ENCODE measurements at regions not wholly inside any gene's neighbourhood (a gene's known extent, or its start where the extent isn't known, plus 50 kb on each side); places are given as distances from the start of the nearest gene placed in this dataset.

DNA sequence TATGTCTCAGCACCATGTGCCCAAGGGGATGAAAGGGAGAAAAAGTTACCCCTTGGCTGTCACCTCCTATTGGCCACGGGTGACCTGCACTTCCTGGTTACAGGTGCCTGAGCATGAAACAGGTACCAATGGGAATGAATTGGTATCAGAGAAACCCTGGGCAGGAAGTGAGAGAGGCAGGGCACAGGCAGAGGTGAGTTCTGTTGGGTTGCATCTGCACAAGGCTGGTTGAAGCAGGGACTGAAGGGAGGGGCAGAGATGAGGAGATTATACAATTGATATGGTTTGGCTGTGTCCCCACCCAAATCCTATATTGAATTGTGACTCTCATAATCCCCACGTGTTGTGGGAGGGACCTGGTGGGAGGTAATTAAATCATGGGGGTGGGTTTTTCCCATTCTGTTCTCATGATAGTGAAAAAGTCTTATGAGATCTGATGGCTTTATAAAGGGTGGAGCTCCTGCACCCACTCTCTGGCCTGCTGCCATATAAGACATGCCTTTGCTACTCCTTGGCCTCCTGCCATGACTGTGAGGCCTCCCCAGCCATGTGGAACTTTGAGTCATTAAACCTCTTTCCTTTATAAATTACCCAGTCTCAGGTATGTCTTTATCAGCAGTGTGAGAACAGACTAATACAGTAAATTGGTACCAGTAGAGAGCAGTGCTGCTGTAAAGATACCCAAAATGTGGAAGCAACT, 291.8 kb downstream of the LRFN2 start:
- Histone ChIP-seq H3K4me1 (ENCODE audit: control insufficient read depth, low read length) (no peaks in the 10 kb centered on the region), H3K27me3 (ENCODE audit: control insufficient read depth, low read length) (peaks cover 2% of the 10 kb centered on the region; the same call in 1 of the 2 replicates), H3K27ac (ENCODE audit: low read depth, low read length) (no peak overlapping the region), H3K36me3 (ENCODE audit: control insufficient read depth, low read length) (no peaks in the 10 kb centered on the region), H3K9me2 (replicated peaks; ENCODE audit: control insufficient read depth, low read length) (no peaks in the 10 kb centered on the region), H3K4me3 (ENCODE audit: low read length) (no peak overlapping the region), H3K79me2 (ENCODE audit: control insufficient read depth, low read length) (no peaks in the 10 kb centered on the region), H3F3A (ENCODE audit: control insufficient read depth, insufficient read depth) (no peaks in the 10 kb centered on the region), H3K4me2 (ENCODE audit: low read length) (no peak overlapping the region), H3K9me3 (ENCODE audit: control insufficient read depth, insufficient read depth, low read length) (no peaks in the 10 kb centered on the region), H4K20me1 (ENCODE audit: control insufficient read depth, insufficient read depth, low read depth, low read length) (no peaks in the 10 kb centered on the region)
- TF ChIP-seq EZH2phosphoT487 (IDR thresholded peaks at IDR 0.05; ENCODE audit: borderline replicate concordance, low read length), result no peak
- no peak for TF ChIP-seq CTCF (IDR thresholded peaks at IDR 0.05; ENCODE audit: low read depth, low read length, poor library complexity, severe bottlenecking)

DNA sequence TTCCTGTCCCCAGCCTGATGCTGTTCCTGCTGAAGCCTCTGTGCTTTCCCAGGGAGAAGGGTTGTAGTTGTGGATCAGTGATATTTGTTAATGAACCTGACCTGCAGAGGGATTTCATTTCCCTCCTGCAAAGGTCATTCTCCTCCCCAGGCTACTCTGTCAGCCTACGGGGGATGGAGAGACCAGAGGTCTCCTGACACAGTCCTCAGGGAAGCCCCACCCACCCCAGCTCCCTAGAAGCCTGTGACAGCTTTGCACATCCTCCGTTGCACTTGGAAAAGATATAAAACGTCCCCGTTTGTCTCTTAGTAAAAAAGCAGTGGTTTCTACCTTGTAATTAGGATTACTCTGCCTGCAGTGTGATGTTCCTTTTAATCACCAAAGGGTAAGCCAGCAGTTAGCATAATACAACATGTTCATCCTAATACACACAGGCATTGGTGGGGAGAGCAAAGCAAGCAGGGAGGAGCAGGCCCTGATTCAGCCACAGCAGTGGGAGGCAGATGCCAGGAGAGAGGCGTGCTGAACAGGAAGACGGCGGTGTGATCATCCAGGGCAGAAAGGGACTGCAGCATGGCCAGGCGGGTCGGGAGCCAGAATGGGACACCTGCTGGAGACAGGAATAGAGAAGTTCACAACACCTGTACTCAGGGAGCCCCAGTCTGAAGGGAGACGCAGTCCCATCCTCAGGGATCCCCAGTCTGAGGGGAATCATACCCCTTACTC, 293.5 kb downstream of the LRFN2 start:
- H3K36me3 ChIP-seq (ENCODE audit: control insufficient read depth, low read length), result no peaks in the 10 kb centered on the region
- H3K27ac ChIP-seq (ENCODE audit: low read depth, low read length), result no peak overlapping the region
- no peaks in the 10 kb centered on the region for H3F3A ChIP-seq (ENCODE audit: control insufficient read depth, insufficient read depth)
- no peaks in the 10 kb centered on the region for H3K4me1 ChIP-seq (ENCODE audit: control insufficient read depth, low read length)
- peaks cover 2% of the 10 kb centered on the region; the same call in 1 of the 2 replicates for H3K27me3 ChIP-seq (ENCODE audit: control insufficient read depth, low read length)
- H4K20me1 ChIP-seq (ENCODE audit: control insufficient read depth, insufficient read depth, low read depth, low read length), result no peaks in the 10 kb centered on the region
- H3K4me3 ChIP-seq (ENCODE audit: low read length), result no peak overlapping the region
- H3K79me2 ChIP-seq (ENCODE audit: control insufficient read depth, low read length), result no peaks in the 10 kb centered on the region
- no peaks in the 10 kb centered on the region for H3K9me2 ChIP-seq (replicated peaks; ENCODE audit: control insufficient read depth, low read length)
- no peak for TF ChIP-seq CTCF (IDR thresholded peaks at IDR 0.05; ENCODE audit: low read depth, low read length, poor library complexity, severe bottlenecking)
- TF ChIP-seq EZH2phosphoT487 (IDR thresholded peaks at IDR 0.05; ENCODE audit: borderline replicate concordance, low read length), result no peak
- no peaks in the 10 kb centered on the region for H3K9me3 ChIP-seq (ENCODE audit: control insufficient read depth, insufficient read depth, low read length)
- H3K4me2 ChIP-seq (ENCODE audit: low read length), result no peak overlapping the region

GRCh38 chr6:40293060-40293459, 294.1 kb downstream of the LRFN2 start:
- H3K9me3 ChIP-seq (ENCODE audit: control insufficient read depth, insufficient read depth, low read length), result no peaks in the 10 kb centered on the region
- peaks cover 2% of the 10 kb centered on the region; the same call in 1 of the 2 replicates for H3K27me3 ChIP-seq (ENCODE audit: control insufficient read depth, low read length)
- no peak for TF ChIP-seq CTCF (IDR thresholded peaks at IDR 0.05; ENCODE audit: low read depth, low read length, poor library complexity, severe bottlenecking)
- no peaks in the 10 kb centered on the region for H3K36me3 ChIP-seq (ENCODE audit: control insufficient read depth, low read length)
- H3K9me2 ChIP-seq (replicated peaks; ENCODE audit: control insufficient read depth, low read length), result no peaks in the 10 kb centered on the region
- H3K79me2 ChIP-seq (ENCODE audit: control insufficient read depth, low read length), result no peaks in the 10 kb centered on the region
- no peak overlapping the region for H3K4me2 ChIP-seq (ENCODE audit: low read length)
- no peak overlapping the region for H3K4me3 ChIP-seq (ENCODE audit: low read length)
- H3K4me1 ChIP-seq (ENCODE audit: control insufficient read depth, low read length), result no peaks in the 10 kb centered on the region
- no peaks in the 10 kb centered on the region for H4K20me1 ChIP-seq (ENCODE audit: control insufficient read depth, insufficient read depth, low read depth, low read length)
- no peaks in the 10 kb centered on the region for H3F3A ChIP-seq (ENCODE audit: control insufficient read depth, insufficient read depth)
- H3K27ac ChIP-seq (ENCODE audit: low read depth, low read length), result no peak overlapping the region
